PC-9 (cell line): ENCODE measurements at regions not wholly inside any gene's neighbourhood (a gene's known extent, or its start where the extent isn't known, plus 50 kb on each side); places are given as distances from the start of the nearest gene placed in this dataset.

Source experiments
- BruUV-seq: library from RNA; stranded (reverse); fragments of 400-500 nt; replicated peaks from 2 replicates; lab custom pipeline; 2021; lab: Mats Ljungman, UMichigan
- CTCF ChIA-PET: fragments of 300-600 bp; sonication (Branson Sonifier 250); formaldehyde crosslinking; loops from one replicate; lab custom pipeline; 2022; ENCODE audit warnings: antibody characterized with exemption; lab: Charles Lee
- POLR2A ChIA-PET: fragments of 300-600 bp; sonication (Branson Sonifier 250); formaldehyde crosslinking; loops from one replicate; lab custom pipeline; 2022; ENCODE audit warnings: antibody characterized with exemption; ENCODE audit not compliant: unreplicated experiment; lab: Charles Lee
- DNase-seq, 2 experiments: peaks; one replicate each; pipeline versions ENCODE4 v3.0.0 to v3.0.0-alpha.2; 2015 to 2022; ENCODE audit warnings: mixed read lengths in 1 of 2
- H2AFZ ChIP-seq: fragments of 200-600 bp; sonication (generic); 2 replicates; pipeline ENCODE4 v1.8.1; 2017; ENCODE audit warnings: antibody characterized with exemption
- H3F3A ChIP-seq: fragments of 200-600 bp; sonication (generic); 2 replicates; pipeline ENCODE4 v1.8.1; 2017; ENCODE audit warnings: antibody characterized with exemption, mild to moderate bottlenecking, low read depth; ENCODE audit not compliant: insufficient read depth
- H3K27ac ChIP-seq: fragments of 200-600 bp; sonication (generic); 2 replicates; pipeline ENCODE4 v1.6.1; 2016; ENCODE audit warnings: mixed run types
- H3K27me3 ChIP-seq: fragments of 200-600 bp; sonication (generic); 2 replicates; pipeline ENCODE4 v1.6.1; 2016; ENCODE audit warnings: low read depth, mixed run types; ENCODE audit not compliant: insufficient read depth
- H3K36me3 ChIP-seq: fragments of 200-600 bp; sonication (generic); 2 replicates; pipeline ENCODE4 v1.6.1; 2016; ENCODE audit warnings: low read depth, mixed run types
- H3K4me1 ChIP-seq: fragments of 200-600 bp; sonication (generic); replicated peaks from 2 replicates; pipeline ENCODE4 v1.6.1; 2016; ENCODE audit warnings: mixed run types; ENCODE audit not compliant: insufficient read depth
- H3K4me2 ChIP-seq: fragments of 200-600 bp; sonication (generic); 2 replicates; pipeline ENCODE4 v1.6.1; 2017; ENCODE audit warnings: mixed run types
- H3K4me3 ChIP-seq: fragments of 200-600 bp; sonication (generic); 2 replicates; pipeline ENCODE4 v1.6.1; 2016; ENCODE audit warnings: mixed run types
- H3K79me2 ChIP-seq: fragments of 200-600 bp; sonication (generic); 2 replicates; pipeline ENCODE4 v1.6.1; 2017; ENCODE audit warnings: low read depth, mixed run types
- H3K9me2 ChIP-seq: fragments of 200-600 bp; sonication (generic); 2 replicates; pipeline ENCODE4 v1.8.1; 2017; ENCODE audit warnings: mild to moderate bottlenecking; ENCODE audit not compliant: insufficient read depth
- H3K9me3 ChIP-seq: fragments of 200-600 bp; sonication (generic); 2 replicates; pipeline ENCODE4 v1.8.1; 2016; ENCODE audit warnings: low read depth; ENCODE audit not compliant: insufficient read depth
- H4K20me1 ChIP-seq: fragments of 200-600 bp; sonication (generic); 2 replicates; pipeline ENCODE4 v1.8.1; 2017; ENCODE audit not compliant: insufficient read depth
- CTCF ChIP-seq: fragments of 200-600 bp; sonication (generic); conservative IDR thresholded peaks from 2 replicates; pipeline ENCODE4 v1.6.1; 2017; ENCODE audit warnings: mixed run types, antibody characterized with exemption, mild to moderate bottlenecking, moderate library complexity
- EZH2 ChIP-seq: fragments of 200-600 bp; sonication (generic); IDR thresholded peaks from 2 replicates; pipeline ENCODE4 v1.8.0; 2017; ENCODE audit warnings: antibody characterized with exemption, low read depth
- intact Hi-C: fragments of 100-400 bp; cut with micrococcal nuclease; formaldehyde crosslinking; loops from one replicate; pipeline ENCODE4 v1.10.0; 2022; ENCODE audit not compliant: unreplicated experiment

DNA sequence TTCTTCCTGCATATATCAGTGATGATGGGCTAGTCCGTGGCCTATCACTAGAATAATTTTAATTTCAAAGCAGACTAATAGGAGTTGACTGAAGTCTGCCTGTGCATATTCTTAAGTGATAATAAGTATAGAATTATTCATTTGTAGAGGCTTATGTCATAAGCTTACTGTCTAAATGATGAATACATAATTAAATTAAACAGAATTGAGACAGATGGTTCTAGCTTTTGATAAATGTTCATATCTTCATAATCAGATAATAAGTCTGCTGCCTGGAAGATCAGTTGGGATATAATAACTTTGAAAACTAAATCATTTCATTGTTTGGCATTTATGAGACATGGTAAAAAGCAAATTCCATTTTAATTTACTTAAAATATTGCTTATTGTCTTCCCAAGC, 1175.6 kb downstream of the TECRL start:
- Histone ChIP-seq H3K4me3 (no peak overlapping the region), H3K4me1 (no peaks in the 10 kb centered on the region), H3K9me2 (no peaks in the 10 kb centered on the region), H3K36me3 (no peaks in the 10 kb centered on the region), H3F3A (no peaks in the 10 kb centered on the region), H3K79me2 (no peaks in the 10 kb centered on the region), H2AFZ (no peak overlapping the region), H4K20me1 (no peaks in the 10 kb centered on the region), H3K27ac (no peak overlapping the region), H3K4me2 (no peak overlapping the region), H3K27me3 (no peaks in the 10 kb centered on the region), H3K9me3 (no peaks in the 10 kb centered on the region)
- no peak for DNase-seq
- BruUV-seq: no TSS peak
- TF ChIP-seq CTCF: no peak
- TF ChIP-seq EZH2: no peak
- intact Hi-C loops: no loop called here
- POLR2A ChIA-PET: no interaction called here
- CTCF ChIA-PET: no interaction called here

DNA sequence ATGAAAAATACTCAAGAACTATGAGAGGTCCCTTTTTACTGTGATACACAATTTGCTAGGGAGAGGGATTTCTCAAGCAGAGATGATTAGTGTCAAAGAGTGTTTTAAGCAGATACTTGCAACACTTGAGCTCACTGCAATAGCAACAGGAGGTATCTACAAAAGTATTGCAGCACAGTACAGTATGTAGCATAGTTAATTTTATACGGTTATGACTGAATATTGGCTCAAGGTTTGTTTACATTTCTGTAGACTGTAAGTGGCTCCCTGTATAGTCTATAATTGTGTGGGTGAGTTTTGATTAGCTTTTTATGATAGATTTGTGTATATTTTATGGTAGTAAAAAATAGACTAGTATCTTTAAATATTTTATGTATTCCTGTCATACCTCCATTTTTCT, 1177.2 kb downstream of the TECRL start:
- no peaks in the 10 kb centered on the region for H3K79me2 ChIP-seq
- DNase-seq: no peak
- POLR2A ChIA-PET: no interaction called here

GRCh38 chr4:63226229-63226628, 1183.0 kb downstream of the TECRL start:
- BruUV-seq: no TSS peak
- Histone ChIP-seq H3K36me3 (no peaks in the 10 kb centered on the region), H3K4me1 (no peaks in the 10 kb centered on the region), H3K9me3 (no peaks in the 10 kb centered on the region), H2AFZ (no peak overlapping the region), H3K9me2 (no peaks in the 10 kb centered on the region; the same call in 1 of the 2 replicates), H4K20me1 (no peaks in the 10 kb centered on the region), H3K27me3 (no peaks in the 10 kb centered on the region), H3K27ac (no peak overlapping the region), H3K79me2 (no peaks in the 10 kb centered on the region), H3F3A (no peaks in the 10 kb centered on the region), H3K4me2 (no peak overlapping the region), H3K4me3 (no peak overlapping the region)
- intact Hi-C loops: no loop called here
- POLR2A ChIA-PET: no interaction called here
- CTCF ChIA-PET: no interaction called here
- no peak for DNase-seq
- no peak for TF ChIP-seq EZH2
- TF ChIP-seq CTCF: no peak

More for the DNA sequence above, 1177.2 kb downstream of the TECRL start:
- no peaks in the 10 kb centered on the region for H3K27me3 ChIP-seq
- intact Hi-C loops: no loop called here
- no peaks in the 10 kb centered on the region for H3K9me2 ChIP-seq
- TF ChIP-seq CTCF: no peak
- TF ChIP-seq EZH2: no peak
- no peak overlapping the region for H3K4me3 ChIP-seq
- H3K27ac ChIP-seq: no peak overlapping the region
- CTCF ChIA-PET: no interaction called here
- H3K36me3 ChIP-seq: no peaks in the 10 kb centered on the region
- H3K9me3 ChIP-seq: no peaks in the 10 kb centered on the region
- no TSS peak for BruUV-seq
- no peaks in the 10 kb centered on the region for H4K20me1 ChIP-seq
- no peak overlapping the region for H3K4me2 ChIP-seq
- H3K4me1 ChIP-seq: no peaks in the 10 kb centered on the region
- H3F3A ChIP-seq: no peaks in the 10 kb centered on the region
- H2AFZ ChIP-seq: no peak overlapping the region
